HepG2 (cell line): ENCODE measurements at regions not wholly inside any gene's neighbourhood (a gene's known extent, or its start where the extent isn't known, plus 50 kb on each side); places are given as distances from the start of the nearest gene placed in this dataset.

ENCODE experiments used
- ATAC-seq: fragments of 200-7000 bp; cut with Tn5 transposase; 3 replicates; pipeline ENCODE4 v1.9.1; 2020; ENCODE audit warnings: mild to moderate bottlenecking, moderate library complexity
- BruUV-seq: library from RNA; stranded (reverse); fragments of 400-500 nt; replicated peaks from 2 replicates; lab custom pipeline; 2021; lab: Mats Ljungman, UMichigan
- CTCF ChIA-PET: fragments of 300-600 bp; formaldehyde crosslinking; extraction: SDS; loops from one replicate; lab custom pipeline; 2021; ENCODE audit warnings: low total read pairs, inconsistent platforms, low intra/inter-chr PET ratio; lab: Yijun Ruan, JAX
- POLR2A ChIA-PET: fragments of 350-600 bp; sonication (Branson Sonifier 250); formaldehyde crosslinking; loops from one replicate; lab custom pipeline; 2020; ENCODE audit warnings: antibody characterized with exemption, inconsistent platforms; lab: Yijun Ruan, JAX
- DNase-seq: peaks from one replicate; pipeline ENCODE4 v3.0.0-alpha.2; 2015; ENCODE audit warnings: low spot score
- FAIRE-seq: peaks from 3 replicates; lab custom pipeline; 2011; peaks lifted over from hg19 to GRCh38; lab: Jason Lieb, UNC
- H2AFZ ChIP-seq: one replicate; pipeline ENCODE4 v1.6.1; 2011; ENCODE audit warnings: low read length, inconsistent platforms
- H3K27ac ChIP-seq: fragments of 300-600 bp; 3 replicates; pipeline ENCODE4 v1.8.0; 2011; ENCODE audit warnings: mixed run types, mild to moderate bottlenecking, mixed read lengths, low read length, inconsistent platforms; ENCODE audit not compliant: insufficient read depth; ENCODE audit errors: extremely low read length
- H3K27me3 ChIP-seq, 2 experiments: fragments of 200-600 bp in 1 of 2; 2 replicates in 1 of 2; 3 replicates in 1 of 2; pipeline versions ENCODE4 v1.6.0 to v1.8.0; 2011; ENCODE audit warnings: low read length in 2 of 2, mild to moderate bottlenecking in 2 of 2, moderate library complexity in 2 of 2, inconsistent platforms in 1 of 2; ENCODE audit not compliant: insufficient read depth in 2 of 2, control insufficient read depth in 1 of 2
- H3K36me3 ChIP-seq, 2 experiments: fragments of 200-600 bp in 1 of 2; replicated peaks in 1 of 2; 2 replicates in 1 of 2; 3 replicates in 1 of 2; pipeline versions ENCODE4 v1.5.1 to v1.8.0; 2011; ENCODE audit warnings: low read length in 2 of 2, inconsistent platforms in 1 of 2; ENCODE audit not compliant: insufficient read depth in 2 of 2, control insufficient read depth in 1 of 2
- H3K4me1 ChIP-seq: 2 replicates; pipeline ENCODE4 v1.5.1; 2012; ENCODE audit warnings: low read length, inconsistent platforms; ENCODE audit not compliant: insufficient read depth
- H3K4me2 ChIP-seq: 2 replicates; pipeline ENCODE4 v1.6.0; 2011; ENCODE audit warnings: low read depth, low read length, inconsistent platforms
- H3K4me3 ChIP-seq, 3 experiments: fragments of 200-600 bp in 1 of 3; sonication (generic), shearing (Covaris generic) in 1 of 3; replicated peaks in 1 of 3; 2 replicates each; pipeline ENCODE4 v1.5.1; 2011 to 2016; ENCODE audit warnings: low read length in 3 of 3, inconsistent platforms in 2 of 3, low read depth in 2 of 3, mild to moderate bottlenecking in 2 of 3, control low read depth in 1 of 3, mixed read lengths in 1 of 3; ENCODE audit not compliant: insufficient read depth in 1 of 3
- H3K79me2 ChIP-seq: one replicate; pipeline ENCODE4 v1.6.1; 2011; ENCODE audit warnings: low read length, inconsistent platforms; ENCODE audit not compliant: insufficient read depth
- H3K9ac ChIP-seq: 2 replicates; pipeline ENCODE4 v1.6.0; 2011; ENCODE audit warnings: mild to moderate bottlenecking, low read depth, low read length, inconsistent platforms; ENCODE audit not compliant: insufficient read depth
- H3K9me3 ChIP-seq: 2 replicates; pipeline ENCODE4 v1.5.1; 2012; ENCODE audit warnings: mild to moderate bottlenecking, low read length
- H4K20me1 ChIP-seq: 2 replicates; pipeline ENCODE4 v1.6.0; 2011; ENCODE audit warnings: inconsistent platforms, mild to moderate bottlenecking, low read length, moderate library complexity; ENCODE audit not compliant: insufficient read depth
- AFF4 ChIP-seq: sonication (generic); formaldehyde crosslinking; IDR thresholded peaks from 2 replicates; pipeline ENCODE4 v1.4.0; 2020; ENCODE audit warnings: missing genetic modification reagents
- E2F2 ChIP-seq: sonication (generic); formaldehyde crosslinking; IDR thresholded peaks from 2 replicates; pipeline ENCODE4 v1.4.0; 2020; ENCODE audit warnings: missing genetic modification reagents, borderline replicate concordance
- HNF4G ChIP-seq, 2 experiments: sonication (generic) in 1 of 2; formaldehyde crosslinking in 1 of 2; IDR thresholded peaks; 2 replicates each; pipeline versions ENCODE4 v1.4.0 to v1.6.1; 2011 to 2020; ENCODE audit warnings: borderline replicate concordance in 2 of 2, low read depth in 2 of 2, mild to moderate bottlenecking in 2 of 2, low read length in 1 of 2, missing genetic modification reagents in 1 of 2, moderate library complexity in 1 of 2
- MED13 ChIP-seq: sonication (generic); formaldehyde crosslinking; IDR thresholded peaks from 2 replicates; pipeline ENCODE4 v1.5.0; 2020; ENCODE audit warnings: missing genetic modification reagents
- PBX2 ChIP-seq: IDR thresholded peaks from 2 replicates; pipeline ENCODE4 v1.6.1; 2016; ENCODE audit warnings: control low read depth
- ZFP91 ChIP-seq: sonication (generic); formaldehyde crosslinking; IDR thresholded peaks from 2 replicates; pipeline ENCODE4 v1.9.0; 2022; ENCODE audit warnings: missing genetic modification reagents, mild to moderate bottlenecking, borderline replicate concordance
- ZNF34 ChIP-seq: sonication (generic); formaldehyde crosslinking; IDR thresholded peaks from 2 replicates; pipeline ENCODE4 v1.4.0; 2020; ENCODE audit warnings: mild to moderate bottlenecking, missing genetic modification reagents, borderline replicate concordance
- ZNF777 ChIP-seq: sonication (generic); formaldehyde crosslinking; IDR thresholded peaks from 2 replicates; pipeline ENCODE4 v1.4.0; 2020; ENCODE audit warnings: missing genetic modification reagents
- WGBS: methylation state at CpG from one replicate; pipeline ENCODE4 v1.1.6; 2017; ENCODE audit warnings: low lambda C conversion rate; 5-methylcytosine and 5-hydroxymethylcytosine counted together
- in situ Hi-C: cut with HindIII; loops from 2 replicates; pipeline ENCODE4 v1.10.0; 2017; ENCODE audit warnings: low pct_unique_long_range_greater_than_20kb; ENCODE audit not compliant: extremely low pct_ligation_motif_present
- intact Hi-C: fragments of 100-400 bp; cut with micrococcal nuclease; formaldehyde crosslinking; loops from one replicate; pipeline ENCODE4 v1.10.0; 2022; ENCODE audit not compliant: unreplicated experiment

GRCh38 chr2:2717406-2717805 lies 386.3 kb upstream of the MYT1L start:
- no TSS peak for BruUV-seq
- no peak for FAIRE-seq
- no peak for TF ChIP-seq ZFP91 (CRISPR knock-in tag)
- no peak for TF ChIP-seq PBX2
- TF ChIP-seq ZNF777 (CRISPR knock-in tag), result no peak
- no peak for TF ChIP-seq HNF4G (IDR thresholded peaks at IDR 0.05; ENCODE audit: borderline replicate concordance, low read depth, low read length)
- TF ChIP-seq HNF4G (CRISPR knock-in tag; IDR thresholded peaks at IDR 0.05; ENCODE audit: borderline replicate concordance, low read depth), result no peak
- Histone ChIP-seq H3K4me1 (no peaks in the 10 kb centered on the region), H3K36me3 (no peaks in the 10 kb centered on the region), H3K27me3 (peaks cover 5 to 54% of the 10 kb centered on the region in 2 experiments), H3K9ac (no peak overlapping the region), H3K9me3 (no peaks in the 10 kb centered on the region), H4K20me1 (no peaks in the 10 kb centered on the region), H3K4me2 (no peak overlapping the region), H3K27ac (no peak overlapping the region), H3K4me3 (no peak overlapping the region), H3K79me2 (no peaks in the 10 kb centered on the region), H2AFZ (no peak overlapping the region)
- in situ Hi-C loops (no loop called here), intact Hi-C loops (no loop called here)
- ATAC-seq, result no peak
- DNase-seq, result no peak
- CTCF ChIA-PET, result no interaction called here
- WGBS, result 7% methylated on average over 7 of the region's 7 CpGs
- POLR2A ChIA-PET, result no interaction called here

- Histone ChIP-seq H3K79me2 (no peaks in the 10 kb centered on the region), H3K9ac (no peak overlapping the region), H3K4me2 (no peak overlapping the region), H3K27me3 (peaks cover 5 to 54% of the 10 kb centered on the region in 2 experiments), H2AFZ (no peak overlapping the region), H3K4me3 (no peak overlapping the region), H3K36me3 (no peaks in the 10 kb centered on the region), H4K20me1 (no peaks in the 10 kb centered on the region), H3K27ac (no peak overlapping the region), H3K9me3 (no peaks in the 10 kb centered on the region), H3K4me1 (no peaks in the 10 kb centered on the region)
- in situ Hi-C loops, result no loop called here
- ChIA-PET CTCF (no interaction called here), POLR2A (no interaction called here)
- no peak for FAIRE-seq
- WGBS, result 23% methylated on average over 11 of the region's 11 CpGs
- DNase-seq, result no peak
- intact Hi-C loops, result no loop called here
- BruUV-seq, result no TSS peak
- ATAC-seq, result no peak
- TF ChIP-seq AFF4 (CRISPR knock-in tag) (no peak), MED13 (no peak), ZNF34 (CRISPR knock-in tag) (no peak), E2F2 (CRISPR knock-in tag) (no peak)
Measured at GRCh38 chr2:2716771-2717170, 385.7 kb upstream of the MYT1L start.
